ENCODE measurements at regions not wholly inside any gene's neighbourhood (a gene's known extent, or its start where the extent isn't known, plus 50 kb on each side); places are given as distances from the start of the nearest gene placed in this dataset.

- no peak for FAIRE-seq
- no peak for TF ChIP-seq POLR2A (IDR thresholded peaks at IDR 0.05; ENCODE audit: low read depth, low read length)
These were observed 76.0 kb upstream of the CD93 start for GRCh38 chr20:23161968-23162696.

GRCh38 chr20:23161244-23161891 is 75.2 kb upstream of the CD93 start:
- DNase-seq (ENCODE audit: insufficient read length, low spot score), result no peak
- FAIRE-seq, result no peak
- TF ChIP-seq POLR2A (IDR thresholded peaks at IDR 0.05; ENCODE audit: low read depth, low read length), result no peak

More at GRCh38 chr20:23161968-23162696, 76.0 kb upstream of the CD93 start:
- no peak for DNase-seq (ENCODE audit: insufficient read length, low spot score)

- no peak for TF ChIP-seq POLR2A (IDR thresholded peaks at IDR 0.05; ENCODE audit: low read depth, low read length)
- no peak for FAIRE-seq
- no peak for DNase-seq (ENCODE audit: insufficient read length, low spot score)
These were observed 74.6 kb upstream of the CD93 start for GRCh38 chr20:23160536-23161243.

- DNase-seq (ENCODE audit: insufficient read length, low spot score) (no peak), FAIRE-seq (no peak)
- no peak for TF ChIP-seq POLR2A (IDR thresholded peaks at IDR 0.05; ENCODE audit: low read depth, low read length)
These were observed 73.8 kb upstream of the CD93 start for GRCh38 chr20:23159947-23160318.

GRCh38 chr20:23159256-23159946 is 73.3 kb upstream of the CD93 start:
- no peak for TF ChIP-seq POLR2A (IDR thresholded peaks at IDR 0.05; ENCODE audit: low read depth, low read length)
- FAIRE-seq, result no peak
- DNase-seq (ENCODE audit: insufficient read length, low spot score), result no peak

- FAIRE-seq, result no peak
These were observed 71.6 kb upstream of the CD93 start for GRCh38 chr20:23157734-23158133.

GRCh38 chr20:23156842-23157423 is 70.8 kb upstream of the CD93 start:
- FAIRE-seq (no peak), DNase-seq (ENCODE audit: insufficient read length, low spot score) (no peak)
- TF ChIP-seq POLR2A (IDR thresholded peaks at IDR 0.05; ENCODE audit: low read depth, low read length), result no peak

More at GRCh38 chr20:23157734-23158133, 71.6 kb upstream of the CD93 start:
- TF ChIP-seq POLR2A (IDR thresholded peaks at IDR 0.05; ENCODE audit: low read depth, low read length), result no peak
- no peak for DNase-seq (ENCODE audit: insufficient read length, low spot score)

- no peak for TF ChIP-seq POLR2A (IDR thresholded peaks at IDR 0.05; ENCODE audit: low read depth, low read length)
- FAIRE-seq (no peak), DNase-seq (ENCODE audit: insufficient read length, low spot score) (peak; percentile 76)
These were observed 70.2 kb upstream of the CD93 start for GRCh38 chr20:23156170-23156841.

- DNase-seq (ENCODE audit: insufficient read length, low spot score) (no peak), FAIRE-seq (no peak)
- TF ChIP-seq POLR2A (IDR thresholded peaks at IDR 0.05; ENCODE audit: low read depth, low read length), result no peak
These were observed 69.0 kb upstream of the CD93 start for GRCh38 chr20:23155141-23155590.

- no peak for TF ChIP-seq POLR2A (IDR thresholded peaks at IDR 0.05; ENCODE audit: low read depth, low read length)
- DNase-seq (ENCODE audit: insufficient read length, low spot score), result no peak
- no peak for FAIRE-seq
These were observed 67.7 kb upstream of the CD93 start for GRCh38 chr20:23153696-23154341.

GRCh38 chr20:23152902-23153301 is 66.8 kb upstream of the CD93 start:
- no peak for FAIRE-seq
- DNase-seq (ENCODE audit: insufficient read length, low spot score), result no peak
- TF ChIP-seq POLR2A (IDR thresholded peaks at IDR 0.05; ENCODE audit: low read depth, low read length), result no peak

GRCh38 chr20:23152308-23152892 is 66.3 kb upstream of the CD93 start:
- DNase-seq (ENCODE audit: insufficient read length, low spot score) (no peak), FAIRE-seq (no peak)
- no peak for TF ChIP-seq POLR2A (IDR thresholded peaks at IDR 0.05; ENCODE audit: low read depth, low read length)
